Kidney epithelial cell (primary cell): ENCODE measurements at regions not wholly inside any gene's neighbourhood (a gene's known extent, or its start where the extent isn't known, plus 50 kb on each side); places are given as distances from the start of the nearest gene placed in this dataset.

Experiments
- DNase-seq: peaks from one replicate; pipeline ENCODE4 v3.0.0-alpha.2; 2010; ENCODE audit warnings: low read depth
- H3K27me3 ChIP-seq: 2 replicates; pipeline ENCODE4 v1.6.0; 2011; ENCODE audit warnings: low read length; ENCODE audit not compliant: control insufficient read depth, insufficient read depth
- H3K36me3 ChIP-seq: 2 replicates; pipeline ENCODE4 v1.5.1; 2011; ENCODE audit warnings: low read length; ENCODE audit not compliant: control insufficient read depth, insufficient read depth
- H3K4me3 ChIP-seq: 2 replicates; pipeline ENCODE4 v1.5.1; 2011; ENCODE audit warnings: low read depth, mild to moderate bottlenecking, control low read depth, low read length
- TF ChIP-seq, protein P1 (sequence below): IDR thresholded peaks from 2 replicates; pipeline ENCODE4 v1.5.1; 2011; ENCODE audit warnings: mild to moderate bottlenecking, moderate library complexity, low read length, control low read depth, inconsistent platforms; ENCODE audit not compliant: insufficient read depth, poor library complexity, severe bottlenecking

DNA sequence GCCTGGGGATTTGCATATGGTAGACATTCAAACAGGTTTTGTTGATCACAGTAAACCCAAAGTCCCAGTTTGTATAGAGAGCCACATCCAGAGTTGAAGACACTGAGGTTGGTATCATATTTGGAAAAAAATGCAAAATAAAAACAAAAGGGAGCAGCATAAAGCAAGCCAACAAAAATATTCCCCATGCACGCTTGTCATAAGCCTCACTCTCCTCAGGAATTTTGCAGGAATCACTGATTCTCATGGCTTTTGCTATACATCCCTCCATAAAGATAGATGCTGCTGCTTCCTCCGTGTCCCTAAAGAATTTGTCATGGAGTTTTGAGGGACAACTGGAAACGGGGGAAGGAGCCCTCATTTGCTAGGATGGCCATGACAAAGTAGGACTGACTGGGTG lies 108.8 kb upstream of the TCF4 start:
- Histone ChIP-seq H3K27me3 (no peaks in the 10 kb centered on the region), H3K36me3 (no peaks in the 10 kb centered on the region), H3K4me3 (no peak overlapping the region)
- TF ChIP-seq, protein P1, sequence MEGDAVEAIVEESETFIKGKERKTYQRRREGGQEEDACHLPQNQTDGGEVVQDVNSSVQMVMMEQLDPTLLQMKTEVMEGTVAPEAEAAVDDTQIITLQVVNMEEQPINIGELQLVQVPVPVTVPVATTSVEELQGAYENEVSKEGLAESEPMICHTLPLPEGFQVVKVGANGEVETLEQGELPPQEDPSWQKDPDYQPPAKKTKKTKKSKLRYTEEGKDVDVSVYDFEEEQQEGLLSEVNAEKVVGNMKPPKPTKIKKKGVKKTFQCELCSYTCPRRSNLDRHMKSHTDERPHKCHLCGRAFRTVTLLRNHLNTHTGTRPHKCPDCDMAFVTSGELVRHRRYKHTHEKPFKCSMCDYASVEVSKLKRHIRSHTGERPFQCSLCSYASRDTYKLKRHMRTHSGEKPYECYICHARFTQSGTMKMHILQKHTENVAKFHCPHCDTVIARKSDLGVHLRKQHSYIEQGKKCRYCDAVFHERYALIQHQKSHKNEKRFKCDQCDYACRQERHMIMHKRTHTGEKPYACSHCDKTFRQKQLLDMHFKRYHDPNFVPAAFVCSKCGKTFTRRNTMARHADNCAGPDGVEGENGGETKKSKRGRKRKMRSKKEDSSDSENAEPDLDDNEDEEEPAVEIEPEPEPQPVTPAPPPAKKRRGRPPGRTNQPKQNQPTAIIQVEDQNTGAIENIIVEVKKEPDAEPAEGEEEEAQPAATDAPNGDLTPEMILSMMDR, result no peak
- DNase-seq, result no peak

DNA sequence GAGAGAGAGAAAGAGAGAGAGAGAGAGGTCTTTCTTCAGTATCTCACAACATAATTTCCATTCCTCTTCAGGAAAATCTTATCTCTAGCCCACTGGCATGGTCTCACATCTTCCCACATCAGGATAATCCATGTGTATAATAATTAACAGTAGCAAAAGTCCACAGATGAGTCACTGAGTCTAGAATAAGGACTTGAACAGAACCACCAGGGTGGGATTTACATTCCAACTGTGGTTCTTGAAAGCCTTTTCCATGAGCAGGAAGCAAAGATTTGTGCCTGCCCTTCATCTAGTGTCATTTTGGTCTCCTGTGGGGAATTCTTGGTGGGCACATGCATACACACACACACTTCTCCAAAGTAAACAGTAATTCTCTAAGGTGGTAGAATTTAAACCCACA lies 107.1 kb upstream of the TCF4 start:
- H3K27me3 ChIP-seq, result no peaks in the 10 kb centered on the region
- no peaks in the 10 kb centered on the region for H3K36me3 ChIP-seq
- DNase-seq, result peak; percentile 32
- TF ChIP-seq, protein P1, result no peak
- H3K4me3 ChIP-seq, result no peak overlapping the region

DNA sequence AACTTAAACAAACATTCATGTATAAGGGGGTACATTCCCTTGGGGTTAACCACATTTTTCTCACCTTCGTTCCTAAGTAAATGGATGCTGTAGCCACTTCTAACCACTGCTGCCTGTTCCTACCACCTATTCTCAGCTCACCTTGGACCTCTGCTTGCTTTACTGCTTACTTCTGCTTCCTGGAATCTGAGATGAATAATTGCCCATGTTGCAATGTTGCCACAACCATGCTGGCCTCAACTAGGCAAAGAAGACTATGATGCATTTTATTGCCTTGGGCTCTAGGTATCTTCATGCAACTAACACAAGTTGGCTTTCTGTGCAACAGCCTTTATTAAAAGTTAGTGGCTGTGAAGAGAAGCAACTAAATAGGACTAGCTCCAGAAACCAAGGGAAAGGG lies 106.3 kb upstream of the TCF4 start:
- no peak for DNase-seq
- Histone ChIP-seq H3K36me3 (no peaks in the 10 kb centered on the region), H3K27me3 (no peaks in the 10 kb centered on the region), H3K4me3 (no peak overlapping the region)
- TF ChIP-seq, protein P1, result no peak

DNA sequence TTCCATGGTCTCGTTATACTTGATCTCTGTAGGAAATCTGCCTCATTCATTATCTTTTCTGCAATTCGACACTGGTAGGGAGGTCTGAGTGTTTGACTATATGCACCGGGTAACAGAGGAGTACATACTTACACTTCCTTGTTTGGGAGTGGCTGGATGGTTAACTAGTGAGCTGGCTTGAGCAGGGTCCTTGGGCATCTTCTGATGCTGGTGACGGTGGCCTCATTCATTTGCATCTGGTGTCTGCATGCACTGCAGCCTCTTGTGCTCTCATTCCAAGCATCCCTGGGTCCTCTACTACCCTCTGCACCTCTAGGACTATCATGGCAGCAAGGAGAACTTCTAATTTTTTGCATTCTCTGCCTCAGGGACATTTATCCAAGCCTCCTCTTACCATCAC lies 100.0 kb upstream of the TCF4 start:
- Histone ChIP-seq H3K27me3 (no peaks in the 10 kb centered on the region), H3K4me3 (no peak overlapping the region), H3K36me3 (no peaks in the 10 kb centered on the region)
- TF ChIP-seq, protein P1, result no peak
- DNase-seq, result no peak

DNA sequence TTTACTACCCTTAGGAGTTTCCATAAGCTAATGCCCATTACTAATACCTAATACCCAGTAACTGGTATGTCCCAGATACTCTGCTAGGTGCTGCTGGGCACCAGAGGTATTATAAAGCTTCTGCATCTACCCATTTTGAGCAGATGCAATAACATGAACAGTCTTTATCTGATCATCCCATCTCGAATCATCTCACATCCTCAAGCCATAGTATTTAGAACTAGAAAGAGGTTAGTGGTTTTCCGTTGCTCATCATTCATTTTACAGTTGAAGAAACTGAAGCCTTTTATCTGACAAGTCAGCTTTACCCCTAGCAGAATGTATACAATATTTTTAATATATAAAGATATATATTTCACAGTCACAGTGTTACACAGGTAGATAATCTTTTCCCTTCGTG lies 99.1 kb upstream of the TCF4 start:
- H3K27me3 ChIP-seq, result no peaks in the 10 kb centered on the region
- TF ChIP-seq, protein P1, result no peak
- DNase-seq, result no peak
- no peak overlapping the region for H3K4me3 ChIP-seq
- no peaks in the 10 kb centered on the region for H3K36me3 ChIP-seq

DNA sequence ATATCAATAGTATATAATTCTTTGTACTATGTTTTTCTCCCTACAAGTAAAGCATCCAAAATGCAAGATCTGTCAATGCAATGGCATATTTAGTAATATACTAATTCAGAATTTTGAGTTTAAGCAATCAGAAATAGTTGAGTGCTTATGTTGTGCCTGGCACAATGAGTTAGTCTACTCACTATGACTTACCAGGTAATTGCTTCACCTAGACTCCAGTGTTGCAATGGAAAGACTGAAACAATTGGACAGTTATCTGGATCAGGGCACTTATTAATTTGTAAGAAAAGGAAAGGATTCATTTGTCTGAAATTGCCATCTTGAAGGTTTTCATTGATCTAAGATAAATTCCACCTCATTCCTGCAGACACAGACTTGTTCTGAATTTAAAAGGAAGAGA lies 97.6 kb upstream of the TCF4 start:
- H3K36me3 ChIP-seq, result no peaks in the 10 kb centered on the region
- H3K4me3 ChIP-seq, result no peak overlapping the region
- TF ChIP-seq, protein P1, result no peak
- H3K27me3 ChIP-seq, result no peaks in the 10 kb centered on the region
- no peak for DNase-seq
